WTC11 (cell line): ENCODE measurements at regions not wholly inside any gene's neighbourhood (a gene's known extent, or its start where the extent isn't known, plus 50 kb on each side); places are given as distances from the start of the nearest gene placed in this dataset.

ENCODE experiments used
- ATAC-seq: fragments of 200-7000 bp; cut with Tn5 transposase; 2 replicates; pipeline ENCODE4 v1.10.0; 2021; ENCODE audit warnings: mild to moderate bottlenecking, moderate library complexity
- CTCF ChIA-PET: fragments of 300-600 bp; sonication (Branson Sonifier 250); formaldehyde crosslinking; loops from one replicate; lab custom pipeline; 2021; ENCODE audit warnings: antibody characterized with exemption; lab: Charles Lee
- POLR2A ChIA-PET: fragments of 350-600 bp; sonication (Branson Sonifier 250); formaldehyde crosslinking; loops from one replicate; lab custom pipeline; 2021; ENCODE audit warnings: antibody characterized with exemption; lab: Charles Lee
- DNase-seq: peaks from one replicate; pipeline ENCODE4 v3.0.0; 2021; ENCODE audit warnings: low spot score
- H3K27ac Mint-ChIP-seq: 2 replicates; pipeline ENCODE4 v1.8.0; 2021; ENCODE audit warnings: mixed read lengths
- H3K27me3 Mint-ChIP-seq: 2 replicates; pipeline ENCODE4 v1.8.0; 2021; ENCODE audit warnings: low read depth, mild to moderate bottlenecking, moderate library complexity, mixed read lengths
- H3K36me3 Mint-ChIP-seq: 2 replicates; pipeline ENCODE4 v1.8.0; 2021; ENCODE audit warnings: mixed read lengths
- H3K4me1 Mint-ChIP-seq: 2 replicates; pipeline ENCODE4 v1.8.0; 2022; ENCODE audit warnings: mixed read lengths
- H3K4me3 Mint-ChIP-seq: 2 replicates; pipeline ENCODE4 v1.8.0; 2021; ENCODE audit warnings: mild to moderate bottlenecking, moderate library complexity, mixed read lengths
- H3K9me3 Mint-ChIP-seq: 2 replicates; pipeline ENCODE4 v1.8.0; 2021; ENCODE audit warnings: mixed read lengths
- GABPB1 ChIP-seq: sonication (generic); formaldehyde crosslinking; IDR thresholded peaks from 2 replicates; pipeline ENCODE4 v1.8.1; 2023; ENCODE audit warnings: mild to moderate bottlenecking, missing genetic modification reagents
- HMGA2 ChIP-seq: fragments of 250-450 bp; sonication (Bioruptor Pico); IDR thresholded peaks from 2 replicates; pipeline ENCODE4 v1.4.0; 2021; ENCODE audit warnings: mild to moderate bottlenecking, moderate library complexity
- JAZF1 ChIP-seq: fragments of 250-450 bp; sonication (Bioruptor Pico); IDR thresholded peaks from 2 replicates; pipeline ENCODE4 v1.9.0; 2021; ENCODE audit warnings: moderate library complexity, mild to moderate bottlenecking, inconsistent platforms
- NFE2L1 ChIP-seq: sonication (generic); formaldehyde crosslinking; IDR thresholded peaks from 2 replicates; pipeline ENCODE4 v1.8.1; 2023; ENCODE audit warnings: missing genetic modification reagents
- NR3C1 ChIP-seq: sonication (generic); formaldehyde crosslinking; conservative IDR thresholded peaks from 2 replicates; pipeline ENCODE4 v1.8.1; 2023; ENCODE audit warnings: low read depth, mild to moderate bottlenecking, missing genetic modification reagents
- SP1 ChIP-seq: sonication (generic); formaldehyde crosslinking; conservative IDR thresholded peaks from 2 replicates; pipeline ENCODE4 v1.8.1; 2022; ENCODE audit warnings: missing genetic modification reagents
- STAT6 ChIP-seq: sonication (generic); formaldehyde crosslinking; conservative IDR thresholded peaks from 2 replicates; pipeline ENCODE4 v1.8.1; 2023; ENCODE audit warnings: mild to moderate bottlenecking, low read depth, missing genetic modification reagents, moderate library complexity
- ZNF317 ChIP-seq: sonication (generic); formaldehyde crosslinking; IDR thresholded peaks from 2 replicates; pipeline ENCODE4 v1.8.1; 2023; ENCODE audit warnings: low read depth, mild to moderate bottlenecking, moderate library complexity, missing genetic modification reagents, borderline replicate concordance
- TF ChIP-seq, protein P1 (sequence below): fragments of 250-450 bp; sonication (Bioruptor Pico); conservative IDR thresholded peaks from 2 replicates; pipeline ENCODE4 v1.9.0; 2021; ENCODE audit warnings: mild to moderate bottlenecking
- TF ChIP-seq, protein P2 (sequence below): sonication (generic); formaldehyde crosslinking; IDR thresholded peaks from 2 replicates; pipeline ENCODE4 v1.8.0; 2022; ENCODE audit warnings: mild to moderate bottlenecking, missing genetic modification reagents
- TF ChIP-seq, protein P3 (sequence below): sonication (generic); formaldehyde crosslinking; IDR thresholded peaks from 2 replicates; pipeline ENCODE4 v1.8.1; 2023; ENCODE audit warnings: mild to moderate bottlenecking, missing genetic modification reagents, moderate library complexity
- TF ChIP-seq, protein P4 (sequence below): fragments of 250-450 bp; sonication (Bioruptor Pico); IDR thresholded peaks from 2 replicates; pipeline ENCODE4 v1.8.0; 2021; ENCODE audit warnings: mild to moderate bottlenecking
- TF ChIP-seq, protein P5 (sequence below): sonication (generic); formaldehyde crosslinking; IDR thresholded peaks from 2 replicates; pipeline ENCODE4 v1.8.1; 2022; ENCODE audit warnings: mild to moderate bottlenecking, missing genetic modification reagents, moderate library complexity, borderline replicate concordance
- TF ChIP-seq, protein P6 (sequence below): fragments of 250-450 bp; sonication (Bioruptor Pico); IDR thresholded peaks from 2 replicates; pipeline ENCODE4 v1.9.0; 2021; ENCODE audit warnings: moderate library complexity, mild to moderate bottlenecking, inconsistent platforms, borderline replicate concordance

GRCh38 chr9:81128701-81129100 is 560.6 kb downstream of the TLE1 start (continued):
- TF ChIP-seq, protein P1, sequence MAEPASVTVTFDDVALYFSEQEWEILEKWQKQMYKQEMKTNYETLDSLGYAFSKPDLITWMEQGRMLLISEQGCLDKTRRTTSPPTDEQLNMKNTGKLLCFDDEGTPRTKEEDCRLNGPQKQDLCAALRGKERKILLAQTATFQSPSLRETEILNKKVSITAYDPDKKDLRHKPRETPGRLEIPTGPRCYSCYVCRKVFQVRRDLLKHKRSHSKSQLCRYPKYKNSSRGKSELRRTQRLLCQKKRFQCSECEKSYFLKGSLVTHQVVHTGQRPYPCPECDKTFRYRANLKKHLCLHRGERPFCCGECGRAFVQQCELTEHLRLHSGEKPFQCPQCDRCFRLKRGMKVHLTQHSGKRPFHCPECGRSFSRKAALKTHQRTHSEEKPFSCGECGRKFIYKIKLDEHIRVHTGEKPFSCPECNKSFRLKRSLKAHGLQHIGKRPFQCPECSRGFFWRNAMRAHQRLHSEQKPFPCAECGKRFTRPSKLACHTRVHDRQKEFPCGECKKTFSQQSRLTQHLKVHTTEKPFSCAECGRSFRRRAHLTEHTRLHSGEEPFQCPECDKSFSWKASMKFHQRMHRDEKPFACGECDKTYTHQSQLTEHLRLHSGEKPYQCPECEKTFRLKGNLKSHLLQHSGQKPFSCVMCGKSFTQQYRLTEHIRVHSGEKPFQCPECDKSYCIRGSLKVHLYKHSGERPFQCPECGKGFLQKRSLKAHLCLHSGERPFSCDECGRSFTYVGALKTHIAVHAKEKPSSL, result no peak
- TF ChIP-seq, protein P2, sequence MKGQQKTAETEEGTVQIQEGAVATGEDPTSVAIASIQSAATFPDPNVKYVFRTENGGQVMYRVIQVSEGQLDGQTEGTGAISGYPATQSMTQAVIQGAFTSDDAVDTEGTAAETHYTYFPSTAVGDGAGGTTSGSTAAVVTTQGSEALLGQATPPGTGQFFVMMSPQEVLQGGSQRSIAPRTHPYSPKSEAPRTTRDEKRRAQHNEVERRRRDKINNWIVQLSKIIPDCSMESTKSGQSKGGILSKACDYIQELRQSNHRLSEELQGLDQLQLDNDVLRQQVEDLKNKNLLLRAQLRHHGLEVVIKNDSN, result no peak
- TF ChIP-seq STAT6, result no peak
- no peak for TF ChIP-seq GABPB1 (CRISPR knock-in tag)
- TF ChIP-seq, protein P3, sequence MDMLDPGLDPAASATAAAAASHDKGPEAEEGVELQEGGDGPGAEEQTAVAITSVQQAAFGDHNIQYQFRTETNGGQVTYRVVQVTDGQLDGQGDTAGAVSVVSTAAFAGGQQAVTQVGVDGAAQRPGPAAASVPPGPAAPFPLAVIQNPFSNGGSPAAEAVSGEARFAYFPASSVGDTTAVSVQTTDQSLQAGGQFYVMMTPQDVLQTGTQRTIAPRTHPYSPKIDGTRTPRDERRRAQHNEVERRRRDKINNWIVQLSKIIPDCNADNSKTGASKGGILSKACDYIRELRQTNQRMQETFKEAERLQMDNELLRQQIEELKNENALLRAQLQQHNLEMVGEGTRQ (CRISPR knock-in tag), result no peak
- TF ChIP-seq, protein P4, sequence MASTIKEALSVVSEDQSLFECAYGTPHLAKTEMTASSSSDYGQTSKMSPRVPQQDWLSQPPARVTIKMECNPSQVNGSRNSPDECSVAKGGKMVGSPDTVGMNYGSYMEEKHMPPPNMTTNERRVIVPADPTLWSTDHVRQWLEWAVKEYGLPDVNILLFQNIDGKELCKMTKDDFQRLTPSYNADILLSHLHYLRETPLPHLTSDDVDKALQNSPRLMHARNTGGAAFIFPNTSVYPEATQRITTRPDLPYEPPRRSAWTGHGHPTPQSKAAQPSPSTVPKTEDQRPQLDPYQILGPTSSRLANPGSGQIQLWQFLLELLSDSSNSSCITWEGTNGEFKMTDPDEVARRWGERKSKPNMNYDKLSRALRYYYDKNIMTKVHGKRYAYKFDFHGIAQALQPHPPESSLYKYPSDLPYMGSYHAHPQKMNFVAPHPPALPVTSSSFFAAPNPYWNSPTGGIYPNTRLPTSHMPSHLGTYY (CRISPR knock-in tag), result no peak
- TF ChIP-seq, all 79 proteins: peak for 0

- no peaks in the 10 kb centered on the region for H3K36me3 Mint-ChIP-seq
- no peak for ATAC-seq
These were observed 563.8 kb downstream of the TLE1 start for GRCh38 chr9:81125446-81126092.

More at GRCh38 chr9:81125446-81126092, 563.8 kb downstream of the TLE1 start:
- Mint-ChIP-seq H3K27ac (no peak overlapping the region), H3K9me3 (peaks cover 9% of the 10 kb centered on the region), H3K4me3 (no peak overlapping the region), H3K27me3 (no peaks in the 10 kb centered on the region), H3K4me1 (peaks cover 17% of the 10 kb centered on the region)
- CTCF ChIA-PET, result no interaction called here
- POLR2A ChIA-PET, result no interaction called here
- TF ChIP-seq JAZF1 (CRISPR knock-in tag), result no peak
- no peak for TF ChIP-seq HMGA2 (CRISPR knock-in tag)
- TF ChIP-seq NR3C1 (CRISPR knock-in tag), result no peak
- TF ChIP-seq SP1, result no peak
- TF ChIP-seq NFE2L1 (CRISPR knock-in tag), result no peak
- TF ChIP-seq, protein P5, sequence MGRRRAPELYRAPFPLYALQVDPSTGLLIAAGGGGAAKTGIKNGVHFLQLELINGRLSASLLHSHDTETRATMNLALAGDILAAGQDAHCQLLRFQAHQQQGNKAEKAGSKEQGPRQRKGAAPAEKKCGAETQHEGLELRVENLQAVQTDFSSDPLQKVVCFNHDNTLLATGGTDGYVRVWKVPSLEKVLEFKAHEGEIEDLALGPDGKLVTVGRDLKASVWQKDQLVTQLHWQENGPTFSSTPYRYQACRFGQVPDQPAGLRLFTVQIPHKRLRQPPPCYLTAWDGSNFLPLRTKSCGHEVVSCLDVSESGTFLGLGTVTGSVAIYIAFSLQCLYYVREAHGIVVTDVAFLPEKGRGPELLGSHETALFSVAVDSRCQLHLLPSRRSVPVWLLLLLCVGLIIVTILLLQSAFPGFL, result no peak
- no peak for TF ChIP-seq ZNF317 (CRISPR knock-in tag)
- TF ChIP-seq, protein P3 (CRISPR knock-in tag), result no peak
- TF ChIP-seq, protein P6, sequence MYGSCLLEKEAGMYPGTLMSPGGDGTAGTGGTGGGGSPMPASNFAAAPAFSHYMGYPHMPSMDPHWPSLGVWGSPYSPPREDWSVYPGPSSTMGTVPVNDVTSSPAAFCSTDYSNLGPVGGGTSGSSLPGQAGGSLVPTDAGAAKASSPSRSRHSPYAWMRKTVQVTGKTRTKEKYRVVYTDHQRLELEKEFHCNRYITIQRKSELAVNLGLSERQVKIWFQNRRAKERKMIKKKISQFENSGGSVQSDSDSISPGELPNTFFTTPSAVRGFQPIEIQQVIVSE (CRISPR knock-in tag), result no peak
- DNase-seq, result no peak
